ENCODE measurements at regions not wholly inside any gene's neighbourhood (a gene's known extent, or its start where the extent isn't known, plus 50 kb on each side); places are given as distances from the start of the nearest gene placed in this dataset.

- no peak for TF ChIP-seq ZNF558 (CRISPR knock-in tag; IDR thresholded peaks at IDR 0.05; ENCODE audit: borderline replicate concordance)
- TF ChIP-seq RFX5 (IDR thresholded peaks at IDR 0.05; ENCODE audit: low read depth, low read length), result no peak
- no peak for TF ChIP-seq ZNF513 (CRISPR knock-in tag; conservative IDR thresholded peaks at IDR 0.05)
- no peak for TF ChIP-seq BCL6 (CRISPR knock-in tag; IDR thresholded peaks at IDR 0.05)
- no peak for TF ChIP-seq ZBTB7A (CRISPR knock-in tag; IDR thresholded peaks at IDR 0.05)
- peaks cover 51% of the 10 kb centered on the region for H3K4me1 ChIP-seq (ENCODE audit: insufficient read depth, low read length)
- H3K9ac ChIP-seq (ENCODE audit: insufficient read depth, low read depth, low read length), result no peak overlapping the region
- WGBS (ENCODE audit: low lambda C conversion rate), result 45% methylated on average over 5 of the region's 5 CpGs
- DNase-seq (ENCODE audit: low spot score) (no peak), ATAC-seq (no peak), FAIRE-seq (no peak)
- no peaks in the 10 kb centered on the region for H3K36me3 ChIP-seq (replicated peaks in 1 of 2; ENCODE audit: control insufficient read depth in 1 of 2, insufficient read depth in 2 of 2, low read length in 2 of 2)
- no peak overlapping the region for H2AFZ ChIP-seq (ENCODE audit: low read length)
- POLR2A ChIA-PET, result interaction anchor here (1.4 kb wide), 1 partner anchor 15 kb away, joined by 3 read pairs; no protein-coding TSS in a partner anchor
- H3K27me3 ChIP-seq (ENCODE audit: control insufficient read depth in 1 of 2, insufficient read depth in 2 of 2, low read length in 2 of 2), result peaks cover 0 to 4% of the 10 kb centered on the region in 2 experiments; a peak in 2 of 5 replicates
- H3K4me3 ChIP-seq (replicated peaks in 1 of 3; ENCODE audit: insufficient read depth in 1 of 3, low read depth in 2 of 3, low read length in 3 of 3), result no peak overlapping the region
- intact Hi-C loops (cut with micrococcal nuclease; ENCODE audit: unreplicated experiment), result no loop called here
- H3K27ac ChIP-seq (ENCODE audit: extremely low read length, insufficient read depth, low read length), result no peak overlapping the region
- CTCF ChIA-PET (ENCODE audit: low intra/inter-chr PET ratio, low total read pairs), result no interaction called here
- no peak overlapping the region for H3K4me2 ChIP-seq (ENCODE audit: low read depth, low read length)
- in situ Hi-C loops (cut with HindIII; ENCODE audit: extremely low pct_ligation_motif_present, low pct_unique_long_range_greater_than_20kb), result no loop called here
- no peaks in the 10 kb centered on the region for H3K79me2 ChIP-seq (ENCODE audit: insufficient read depth, low read length)
- no TSS peak for BruUV-seq (replicated peaks)
- no peaks in the 10 kb centered on the region for H4K20me1 ChIP-seq (ENCODE audit: insufficient read depth, low read length)
- no peaks in the 10 kb centered on the region for H3K9me3 ChIP-seq (ENCODE audit: low read length)
These were observed 98.7 kb downstream of the FAM43A start for GRCh38 chr3:194784361-194784760.

- H3K4me1 ChIP-seq (ENCODE audit: insufficient read depth, low read length), result peaks cover 41% of the 10 kb centered on the region
- BruUV-seq (replicated peaks), result no TSS peak
- DNase-seq (ENCODE audit: low spot score) (no peak), ATAC-seq (no peak), FAIRE-seq (no peak)
- H2AFZ ChIP-seq (ENCODE audit: low read length), result no peak overlapping the region
- peaks cover 0 to 4% of the 10 kb centered on the region in 2 experiments; a peak in 2 of 5 replicates for H3K27me3 ChIP-seq (ENCODE audit: control insufficient read depth in 1 of 2, insufficient read depth in 2 of 2, low read length in 2 of 2)
- intact Hi-C loops (cut with micrococcal nuclease; ENCODE audit: unreplicated experiment), result no loop called here
- H3K36me3 ChIP-seq (replicated peaks in 1 of 2; ENCODE audit: control insufficient read depth in 1 of 2, insufficient read depth in 2 of 2, low read length in 2 of 2), result no peaks in the 10 kb centered on the region
- H3K9ac ChIP-seq (ENCODE audit: insufficient read depth, low read depth, low read length), result no peak overlapping the region
- H3K9me3 ChIP-seq (ENCODE audit: low read length), result no peaks in the 10 kb centered on the region
- ChIA-PET POLR2A (interaction anchor here (1.4 kb wide), 1 partner anchor 16 kb away, joined by 3 read pairs; no protein-coding TSS in a partner anchor), CTCF (ENCODE audit: low intra/inter-chr PET ratio, low total read pairs) (no interaction called here)
- no peak overlapping the region for H3K4me2 ChIP-seq (ENCODE audit: low read depth, low read length)
- H4K20me1 ChIP-seq (ENCODE audit: insufficient read depth, low read length), result no peaks in the 10 kb centered on the region
- H3K4me3 ChIP-seq (replicated peaks in 1 of 3; ENCODE audit: insufficient read depth in 1 of 3, low read depth in 2 of 3, low read length in 3 of 3), result no peak overlapping the region
- 26% methylated on average over 3 of the region's 4 CpGs for WGBS (ENCODE audit: low lambda C conversion rate)
- in situ Hi-C loops (cut with HindIII; ENCODE audit: extremely low pct_ligation_motif_present, low pct_unique_long_range_greater_than_20kb), result no loop called here
- H3K79me2 ChIP-seq (ENCODE audit: insufficient read depth, low read length), result no peaks in the 10 kb centered on the region
- H3K27ac ChIP-seq (ENCODE audit: extremely low read length, insufficient read depth, low read length), result no peak overlapping the region
- TF ChIP-seq EEA1 (CRISPR knock-in tag; IDR thresholded peaks at IDR 0.05; ENCODE audit: borderline replicate concordance) (no peak), DZIP1 (CRISPR knock-in tag; IDR thresholded peaks at IDR 0.05) (no peak), ZMYM2 (CRISPR knock-in tag; IDR thresholded peaks at IDR 0.05) (no peak), MED13 (CRISPR knock-in tag; IDR thresholded peaks at IDR 0.05) (no peak), MAFF (IDR thresholded peaks at IDR 0.05; ENCODE audit: low read depth, low read length) (no peak), ZNF556 (CRISPR knock-in tag; IDR thresholded peaks at IDR 0.05; ENCODE audit: borderline replicate concordance) (no peak), ZNF503 (CRISPR knock-in tag; IDR thresholded peaks at IDR 0.05) (no peak), TARDBP (CRISPR knock-in tag; IDR thresholded peaks at IDR 0.05) (no peak), STAG1 (CRISPR knock-in tag; IDR thresholded peaks at IDR 0.05) (no peak), ZNF878 (CRISPR knock-in tag; IDR thresholded peaks at IDR 0.05) (no peak)
These were observed 99.6 kb downstream of the FAM43A start for GRCh38 chr3:194785315-194785714.
